HG03469 (cell line): ENCODE measurements at regions not wholly inside any gene's neighbourhood (a gene's known extent, or its start where the extent isn't known, plus 50 kb on each side); places are given as distances from the start of the nearest gene placed in this dataset.

Source experiments
- ATAC-seq: cut with Tn5 transposase; IDR thresholded peaks from one replicate; pipeline ENCODE4 v1.9.1; 2021; ENCODE audit warnings: mild to moderate bottlenecking, moderate library complexity, moderate number of reproducible peaks; ENCODE audit not compliant: unreplicated experiment

DNA sequence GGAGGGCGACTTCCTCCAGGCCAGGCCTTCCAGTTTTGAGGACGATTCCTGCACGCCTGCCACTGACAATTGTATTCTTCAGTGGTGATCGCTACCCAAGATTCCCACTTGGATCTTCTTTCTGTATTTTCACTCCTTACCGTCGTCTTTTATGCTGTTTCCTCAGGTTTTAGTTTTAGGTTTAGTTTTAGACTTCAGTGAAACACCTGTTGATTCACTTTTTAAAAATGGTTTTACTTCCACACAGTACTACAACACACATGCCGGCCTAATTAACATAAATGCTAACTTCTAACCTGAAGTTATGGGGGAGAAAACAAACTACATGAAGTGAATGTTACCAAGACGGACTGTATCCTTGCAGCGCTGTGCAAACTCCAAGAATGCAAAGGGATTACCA is 530.6 kb upstream of the MGMT start:
- no peak for ATAC-seq

DNA sequence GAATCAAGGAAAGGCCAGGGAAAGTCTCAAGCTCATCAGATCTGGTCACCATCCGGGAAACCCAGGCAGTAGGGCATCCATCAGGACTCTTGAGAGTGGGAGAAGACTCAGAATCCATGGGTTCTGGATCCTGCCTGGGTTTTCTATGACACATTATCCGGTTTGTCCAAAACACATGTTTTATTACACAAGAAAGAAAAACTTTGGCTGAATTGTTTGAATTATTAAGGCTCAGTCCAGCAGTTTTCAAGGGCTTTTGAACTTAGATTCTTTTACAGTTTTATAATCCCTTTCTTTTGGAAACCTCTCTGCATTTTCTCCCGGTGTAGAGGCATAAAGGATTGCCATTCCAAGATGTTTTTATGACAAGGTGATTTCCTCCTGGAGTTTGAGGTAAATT is 528.5 kb upstream of the MGMT start:
- ATAC-seq: no peak

DNA sequence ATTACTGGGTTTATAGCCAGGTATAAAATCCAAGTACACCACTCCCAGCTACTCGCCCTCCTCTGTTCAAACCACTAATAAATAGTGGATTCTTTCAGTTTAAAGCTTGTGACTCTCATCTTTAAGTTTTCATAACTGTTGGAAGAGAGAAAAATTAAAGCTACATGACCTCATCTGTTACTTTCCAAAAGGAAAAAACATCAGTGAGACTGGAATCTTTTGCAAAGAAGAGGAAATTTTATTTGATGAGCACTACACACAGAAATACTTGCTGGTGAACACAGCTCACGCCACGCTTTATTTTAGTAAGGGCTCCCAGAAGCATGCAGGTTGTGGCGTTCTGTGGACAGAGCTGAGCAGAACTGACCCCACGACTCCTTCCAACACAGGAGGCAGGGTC is 527.0 kb upstream of the MGMT start:
- ATAC-seq: no peak

DNA sequence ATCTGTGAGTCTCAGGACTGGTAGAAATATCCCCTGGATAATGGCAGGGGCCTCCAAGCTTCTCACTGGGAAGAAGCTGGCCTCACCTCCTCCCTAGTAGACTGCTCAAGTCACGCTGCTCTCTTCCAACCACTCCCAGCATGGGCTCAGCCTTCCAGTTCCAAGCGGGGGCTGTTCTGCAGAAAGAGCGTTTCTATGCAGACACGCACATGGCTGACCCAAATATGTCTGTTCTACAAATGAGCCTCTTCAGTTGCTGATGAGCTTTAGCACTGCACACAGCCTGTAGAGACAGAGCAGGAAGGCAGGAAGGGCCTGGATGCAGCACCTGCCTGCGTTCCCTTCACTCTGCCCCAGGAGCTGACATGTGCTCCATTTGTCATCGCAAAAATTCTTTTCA is 523.9 kb upstream of the MGMT start:
- no peak for ATAC-seq

DNA sequence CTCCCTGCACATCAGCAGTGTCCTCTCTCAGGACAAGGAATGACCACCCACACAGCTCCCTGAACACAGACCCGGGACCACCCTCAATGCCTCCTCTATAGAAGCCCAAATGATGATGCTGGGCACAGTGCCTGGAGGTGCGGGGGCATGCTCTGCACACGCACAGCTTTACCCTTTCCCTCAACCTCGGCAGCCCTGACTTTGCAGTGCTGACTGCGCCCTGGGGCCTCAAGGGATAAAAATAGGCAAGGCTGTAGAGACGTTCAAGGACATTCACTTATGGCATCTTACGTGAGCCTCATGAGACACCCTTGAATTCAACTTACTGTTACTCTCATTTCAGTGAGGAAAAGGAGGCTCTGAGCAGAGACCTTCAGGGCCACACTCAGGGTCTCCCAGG is 521.6 kb upstream of the MGMT start:
- no peak for ATAC-seq

DNA sequence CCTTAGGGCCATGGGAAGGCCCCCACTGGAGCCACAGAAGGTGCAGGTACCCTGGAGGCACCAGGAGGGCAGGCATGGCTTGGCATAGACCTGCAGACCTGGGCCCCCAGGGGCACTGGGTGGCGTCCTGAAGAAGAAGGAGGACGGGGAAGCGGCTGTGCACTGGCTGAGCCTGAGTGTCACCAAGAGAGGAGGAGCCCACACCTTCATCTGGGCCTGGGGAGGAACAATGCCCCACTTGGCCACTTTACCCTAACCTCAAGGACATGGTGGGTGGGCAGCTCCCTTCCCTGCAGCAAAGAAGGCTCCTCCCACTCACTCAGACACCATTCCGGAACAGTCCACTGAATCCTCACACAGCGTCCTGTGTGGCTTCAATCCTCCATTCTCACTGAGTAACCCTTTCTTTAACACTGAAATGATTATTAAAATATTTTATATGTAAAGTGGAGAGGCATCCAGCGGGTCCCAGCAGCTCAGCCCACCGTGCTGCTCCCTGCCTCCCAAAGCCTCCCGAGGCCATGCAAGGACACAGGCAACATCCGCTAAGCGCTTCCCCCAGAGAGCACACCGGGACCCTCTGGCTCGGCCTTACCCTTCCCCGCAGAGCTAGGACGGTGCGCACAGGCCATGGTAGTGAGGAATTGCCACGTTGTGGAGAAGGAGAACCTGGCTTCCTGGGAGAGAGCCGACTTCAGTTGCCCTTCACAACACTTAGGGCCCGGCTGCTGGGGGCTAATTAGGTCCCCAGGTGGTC is 516.7 kb upstream of the MGMT start:
- no peak for ATAC-seq

DNA sequence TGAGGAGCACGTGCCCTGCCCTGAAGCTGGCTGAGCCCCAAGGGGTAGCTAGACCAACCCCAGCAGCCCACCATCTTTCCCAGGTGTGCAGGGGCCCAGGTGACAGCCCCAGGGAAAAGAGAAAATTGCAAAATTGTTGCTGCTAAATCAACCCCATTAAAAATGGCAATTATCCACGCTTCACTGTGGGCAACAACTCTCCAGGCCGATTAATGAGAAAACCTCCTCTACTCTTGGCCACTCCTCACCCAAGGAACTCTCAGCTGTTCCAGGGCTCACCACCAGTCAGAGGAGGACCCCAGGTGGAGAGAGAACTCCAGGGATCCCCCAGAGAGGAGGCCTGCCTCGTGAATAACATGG is 516.1 kb upstream of the MGMT start:
- no peak for ATAC-seq

DNA sequence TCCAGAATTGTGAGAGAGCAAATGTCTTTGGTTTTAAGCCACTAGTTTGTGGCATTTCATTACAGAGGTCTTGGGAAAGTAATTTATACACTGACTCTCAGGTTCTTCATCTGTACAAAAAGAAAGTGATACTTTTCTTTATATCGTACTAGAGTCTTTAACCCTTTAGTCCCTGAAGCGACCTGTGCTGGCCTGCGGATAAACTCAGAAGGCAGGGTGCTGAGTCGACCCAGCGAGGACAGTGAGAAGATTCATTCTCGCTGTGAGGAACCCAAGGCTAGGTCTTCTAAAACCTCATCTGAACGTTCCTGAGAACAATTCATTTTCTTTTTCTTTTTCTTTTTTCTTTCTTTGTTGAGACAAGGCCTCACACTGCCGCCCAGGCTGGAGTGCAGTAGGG is 514.2 kb upstream of the MGMT start:
- no peak for ATAC-seq

DNA sequence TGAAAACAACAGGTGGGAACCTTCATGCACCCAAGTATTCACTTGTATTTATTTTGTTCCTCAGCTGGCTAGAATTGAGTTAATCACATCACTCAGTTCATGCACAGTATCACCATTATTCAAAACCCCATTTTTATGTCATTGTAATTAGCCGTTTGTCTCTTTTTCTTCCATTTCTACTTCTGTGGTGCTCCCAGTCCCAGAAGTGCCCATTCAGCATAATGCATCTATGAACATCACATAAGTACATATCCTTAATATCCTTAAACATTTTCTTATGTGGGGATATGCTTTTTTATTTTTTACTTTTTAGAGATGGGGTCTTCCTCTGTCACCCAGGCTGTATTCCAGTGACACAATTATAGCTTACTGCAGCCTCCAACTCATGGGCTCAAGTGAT is 510.9 kb upstream of the MGMT start:
- ATAC-seq: no peak

DNA sequence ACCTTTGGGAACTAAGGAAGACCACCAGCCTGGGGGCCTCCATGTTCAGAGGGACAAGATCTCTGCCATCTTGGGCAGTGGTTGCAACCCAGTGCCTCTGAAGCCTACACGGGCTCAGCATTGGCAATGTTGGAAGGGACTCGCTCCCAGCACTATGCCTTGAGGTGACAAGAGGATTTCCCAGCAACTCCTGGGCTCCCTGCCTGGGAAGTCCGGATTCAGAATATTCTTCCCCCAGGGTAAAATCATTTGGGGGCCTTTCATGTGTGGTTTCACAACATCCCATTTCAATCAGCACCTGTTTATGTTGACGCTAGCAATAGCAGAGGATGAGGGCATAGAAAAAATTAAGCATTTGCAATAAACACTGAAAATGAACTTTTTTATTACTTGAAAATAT is 509.8 kb upstream of the MGMT start:
- no peak for ATAC-seq

DNA sequence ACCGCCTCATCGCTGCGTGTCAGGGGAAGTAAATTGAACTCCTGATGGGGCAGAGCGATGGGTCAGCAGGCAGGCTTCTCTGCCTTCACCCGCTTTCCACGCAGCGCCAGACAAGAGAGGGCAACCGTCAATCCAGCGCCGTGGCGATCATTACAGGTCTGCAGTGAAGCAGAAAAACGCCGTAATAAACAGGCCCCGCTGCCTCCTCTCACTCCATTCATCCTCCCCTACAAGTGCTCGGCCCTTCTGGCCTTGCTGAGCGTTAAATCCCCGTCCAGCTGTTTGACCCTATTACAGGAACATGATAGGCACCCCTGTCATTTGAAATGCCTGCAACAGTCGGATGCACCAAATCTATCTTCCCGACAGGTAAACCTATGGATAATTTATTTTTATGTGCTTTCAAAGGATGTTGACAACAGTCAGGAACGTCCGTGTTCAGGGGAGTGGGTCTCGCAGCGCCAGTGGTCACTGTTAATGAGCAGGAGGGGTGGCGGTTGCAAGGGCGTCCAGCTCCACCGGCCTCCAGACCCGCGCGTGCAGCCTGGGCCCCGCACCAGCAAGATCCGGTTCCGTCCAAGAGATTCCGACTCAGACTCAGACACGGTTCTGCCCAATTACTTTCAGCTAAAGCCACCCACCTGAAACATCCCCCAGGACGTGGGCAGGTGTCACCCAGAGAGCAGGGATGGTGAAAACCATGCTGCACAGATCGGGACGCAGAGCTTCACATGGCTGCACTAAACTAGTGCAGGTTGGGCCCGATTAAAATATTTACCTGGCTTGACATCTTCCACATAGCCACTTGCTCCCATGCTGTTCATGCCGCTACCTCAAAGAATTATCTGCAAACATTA is 508.0 kb upstream of the MGMT start:
- ATAC-seq: no peak

DNA sequence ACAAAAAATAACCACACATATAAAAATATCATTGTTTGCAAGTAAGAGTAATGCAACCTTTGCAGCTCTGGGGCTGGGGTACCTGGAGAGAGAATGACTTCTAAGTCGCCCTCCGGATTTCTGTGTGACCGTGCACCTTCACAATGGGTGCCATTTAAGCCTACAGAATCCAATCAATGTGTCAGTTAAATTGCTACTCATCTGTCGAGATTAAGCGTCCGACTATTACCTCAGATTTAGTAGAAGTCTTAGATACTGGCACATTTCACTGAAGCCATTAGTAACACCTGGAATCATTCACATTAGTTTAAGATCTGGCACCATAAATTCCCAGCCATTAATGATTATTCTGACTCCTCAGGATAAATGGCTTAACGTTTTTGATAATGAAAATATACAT is 507.3 kb upstream of the MGMT start:
- no peak for ATAC-seq

DNA sequence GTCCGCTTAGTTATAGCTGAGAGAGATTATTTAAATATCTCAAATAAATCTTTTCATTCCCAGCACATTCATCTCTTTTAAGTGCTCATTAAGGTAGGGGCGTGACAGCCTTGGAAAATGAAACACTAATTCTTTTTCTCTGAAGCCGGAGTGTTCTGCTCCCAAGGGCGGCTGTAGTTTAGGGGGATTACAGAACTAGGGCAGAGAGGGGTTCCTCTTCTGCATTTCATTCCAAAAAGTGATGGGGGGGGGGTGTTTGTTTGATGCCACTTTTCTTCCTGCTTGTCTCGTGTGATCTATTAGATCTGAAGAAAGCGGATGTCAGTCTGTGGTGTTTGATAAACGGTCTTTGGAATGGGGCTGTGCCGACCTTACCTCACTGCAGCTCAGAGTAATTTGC is 506.5 kb upstream of the MGMT start:
- no peak for ATAC-seq

DNA sequence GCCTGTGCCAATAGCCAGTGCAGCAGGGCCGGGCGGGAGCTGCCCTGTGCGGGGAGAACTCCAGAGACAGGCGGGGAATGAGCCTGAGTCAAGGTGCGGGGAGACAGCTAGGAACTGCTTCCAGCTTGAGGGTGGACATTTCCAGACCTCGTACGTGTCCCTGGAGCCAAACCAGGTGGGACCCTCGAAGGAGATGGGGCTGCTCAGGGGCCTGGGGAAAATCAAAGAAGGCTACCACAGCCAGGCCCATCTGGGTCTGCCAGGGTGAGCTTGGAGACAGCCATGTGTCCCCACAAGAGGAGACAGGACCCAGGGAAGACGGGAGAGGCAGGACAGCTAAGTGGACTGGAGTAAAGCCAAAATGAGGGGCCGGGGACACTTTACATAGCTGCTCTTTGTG is 504.9 kb upstream of the MGMT start:
- ATAC-seq: no peak

DNA sequence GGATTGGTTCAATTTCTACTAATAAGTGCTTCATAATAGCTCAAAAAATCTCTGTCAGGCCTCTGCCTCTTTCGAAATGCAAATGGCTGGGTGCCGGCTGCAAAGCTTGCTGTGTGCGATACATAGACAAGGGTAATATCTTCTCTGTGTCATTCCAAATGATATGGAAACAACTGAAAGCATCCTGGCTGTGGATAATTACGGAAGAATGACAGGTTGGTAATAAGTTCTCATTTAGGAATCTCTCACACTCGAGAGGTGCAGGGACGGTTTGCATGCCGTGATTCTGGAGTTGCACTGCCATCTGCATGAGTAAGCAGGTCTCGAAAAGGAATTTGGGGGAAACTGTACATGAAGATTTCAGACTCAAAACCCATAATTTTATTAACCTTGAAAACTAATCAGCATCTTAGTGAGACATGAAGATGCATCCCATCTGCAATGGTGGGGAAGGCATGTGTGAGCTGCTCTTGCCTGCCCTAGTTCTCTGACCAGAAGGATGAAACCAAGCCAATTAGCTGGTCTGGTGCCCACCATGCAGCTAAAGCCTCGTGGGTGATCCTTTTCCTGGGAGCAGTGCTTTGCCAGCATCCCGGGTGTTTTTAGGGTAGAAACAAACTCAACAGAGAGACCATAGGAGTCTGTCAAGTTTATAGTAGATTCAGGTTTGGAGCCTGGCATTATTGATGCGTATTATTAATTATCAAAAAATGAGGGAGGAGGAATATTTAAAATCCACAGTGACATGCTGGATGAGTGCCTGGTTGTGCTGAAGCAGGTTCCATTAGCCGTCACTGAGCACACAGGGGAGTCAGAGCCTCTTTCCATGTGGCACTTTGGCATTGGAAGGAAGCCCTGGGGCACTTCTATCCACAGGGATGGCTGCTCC is 503.6 kb upstream of the MGMT start:
- ATAC-seq: no peak

DNA sequence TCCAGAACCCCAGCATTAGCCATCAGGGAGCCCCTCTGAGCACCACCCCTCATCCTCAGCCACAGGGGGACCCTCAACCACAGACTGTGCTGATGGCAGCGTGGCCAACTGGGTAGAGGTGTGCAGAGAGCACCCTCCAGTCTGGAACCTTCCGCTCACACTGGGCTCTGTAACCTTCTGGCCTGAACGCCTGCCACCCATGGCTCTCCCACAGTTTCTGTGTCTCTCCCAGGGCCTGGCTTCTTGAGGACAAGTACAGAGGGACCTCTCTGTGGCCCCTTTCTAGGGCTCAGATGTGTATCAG is 503.0 kb upstream of the MGMT start:
- no peak for ATAC-seq

DNA sequence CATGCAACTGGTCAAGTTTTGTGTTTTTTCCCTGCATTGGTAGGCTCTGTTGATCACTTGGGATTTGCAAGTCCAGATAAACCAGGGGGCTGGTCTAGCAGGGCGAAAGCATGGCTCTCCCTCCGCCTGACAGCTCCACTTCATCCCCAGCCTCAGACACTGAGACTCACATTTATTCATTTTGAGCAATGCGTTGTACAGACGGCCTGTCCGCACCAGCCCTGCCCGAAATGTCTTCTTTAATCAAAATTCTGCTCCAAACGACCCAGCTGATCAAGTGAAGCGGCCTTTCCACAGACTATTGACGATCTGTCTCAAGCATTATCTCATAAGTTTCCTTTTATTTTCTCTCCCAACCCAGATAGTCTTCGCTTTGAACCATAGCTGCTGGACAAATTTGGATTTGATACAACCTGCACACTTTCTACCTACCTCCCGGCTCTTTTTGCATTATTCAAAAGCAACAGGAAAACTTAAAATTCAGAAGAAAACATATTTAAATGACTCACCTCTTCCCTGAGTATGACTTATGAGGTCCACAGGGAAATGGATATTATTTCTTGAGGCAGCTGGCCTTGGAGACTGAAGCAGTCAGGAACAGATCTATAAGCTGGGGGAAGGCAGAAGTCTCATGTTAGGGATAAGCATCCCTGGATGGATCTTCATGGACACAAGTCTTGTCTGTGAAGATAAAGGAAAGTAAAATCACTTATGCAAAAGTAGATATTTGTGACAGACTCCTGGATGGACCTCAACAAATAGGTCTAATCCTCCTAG is 498.9 kb upstream of the MGMT start:
- ATAC-seq: no peak

DNA sequence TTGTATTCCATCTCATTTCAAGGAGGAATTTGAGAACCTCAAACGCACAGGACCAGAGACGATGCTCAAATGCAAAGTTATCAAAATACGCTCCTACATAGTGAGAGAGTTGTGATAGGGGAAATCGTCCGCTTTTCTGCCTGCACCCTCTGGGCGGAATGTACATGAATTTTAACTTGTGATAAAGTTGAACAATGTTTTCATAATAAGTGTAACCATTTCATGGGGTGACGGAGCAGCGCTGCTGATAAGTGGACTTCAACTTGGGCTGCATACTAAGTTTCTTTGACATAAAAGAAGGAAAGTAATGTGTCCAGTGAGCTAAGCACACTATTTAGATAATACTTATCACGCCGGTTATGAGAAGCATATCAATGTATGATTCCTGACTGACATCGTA is 497.5 kb upstream of the MGMT start:
- no peak for ATAC-seq

DNA sequence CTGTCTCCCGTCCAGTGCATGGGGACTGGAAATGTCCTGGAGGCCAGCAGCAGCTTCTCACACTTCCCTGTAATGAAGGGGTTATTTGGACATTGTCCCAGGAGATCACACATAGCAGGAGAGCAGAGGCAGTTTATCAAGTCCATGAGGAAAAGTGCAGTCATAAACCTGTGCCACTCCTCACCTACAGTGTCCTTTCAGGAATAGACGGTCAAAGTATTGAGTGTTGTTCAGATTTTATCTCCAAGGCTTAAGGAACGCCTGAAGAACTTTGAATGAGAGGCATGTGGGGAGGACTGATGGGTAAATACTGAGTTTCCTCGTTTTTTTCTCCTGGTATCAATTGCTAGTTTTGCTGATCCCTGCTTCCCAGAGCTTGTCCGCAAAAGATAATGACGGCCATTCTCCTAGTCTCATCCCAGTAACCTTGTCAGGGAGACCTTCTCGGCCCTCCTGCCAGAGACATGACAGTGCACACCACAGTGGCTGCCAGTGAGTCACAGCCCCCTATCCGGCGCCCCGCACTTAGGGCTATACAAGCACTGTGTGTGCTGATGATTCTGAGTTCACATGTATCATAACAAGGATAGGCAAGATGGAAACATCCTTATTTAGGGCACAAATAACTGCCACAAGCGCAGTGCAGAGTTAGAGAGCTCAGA is 495.5 kb upstream of the MGMT start:
- no peak for ATAC-seq

DNA sequence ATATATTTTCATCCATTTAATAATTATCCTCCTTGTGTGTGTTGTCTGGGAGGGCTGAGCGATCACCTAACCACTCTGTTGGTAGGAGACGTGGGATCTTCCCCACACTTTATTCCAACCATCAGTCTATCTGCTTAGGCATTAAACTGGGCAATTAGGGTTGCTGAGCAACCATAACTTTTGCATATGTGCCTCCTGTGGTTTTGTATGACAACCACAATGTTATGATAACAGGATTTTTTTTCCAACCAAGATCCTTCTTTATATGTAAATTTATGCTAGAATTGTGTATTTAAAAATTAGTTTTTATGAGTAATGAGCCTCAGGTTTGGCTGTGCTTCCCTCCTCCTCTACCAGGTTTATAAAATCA is 495.0 kb upstream of the MGMT start:
- no peak for ATAC-seq

DNA sequence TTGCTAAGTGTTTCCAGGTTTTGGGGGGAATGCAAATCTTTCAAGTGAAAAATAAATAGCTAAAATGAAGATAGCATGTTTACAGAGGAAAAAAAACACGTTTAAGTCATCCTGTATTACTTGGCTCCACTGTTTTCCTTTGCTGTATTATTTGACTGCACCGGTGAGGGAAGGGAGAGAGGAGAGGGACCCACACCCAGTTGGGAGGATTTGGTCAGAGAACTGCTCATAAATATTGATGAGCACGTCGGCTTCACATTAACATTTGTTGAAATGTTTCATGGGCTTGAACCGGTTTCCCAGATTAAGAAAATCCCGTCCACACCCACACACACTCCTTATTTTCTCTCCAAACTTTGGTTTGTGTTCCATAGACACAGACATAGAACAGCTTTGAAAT is 493.8 kb upstream of the MGMT start:
- ATAC-seq: no peak
